ENCODE measurements at regions not wholly inside any gene's neighbourhood (a gene's known extent, or its start where the extent isn't known, plus 50 kb on each side); places are given as distances from the start of the nearest gene placed in this dataset.

DNA sequence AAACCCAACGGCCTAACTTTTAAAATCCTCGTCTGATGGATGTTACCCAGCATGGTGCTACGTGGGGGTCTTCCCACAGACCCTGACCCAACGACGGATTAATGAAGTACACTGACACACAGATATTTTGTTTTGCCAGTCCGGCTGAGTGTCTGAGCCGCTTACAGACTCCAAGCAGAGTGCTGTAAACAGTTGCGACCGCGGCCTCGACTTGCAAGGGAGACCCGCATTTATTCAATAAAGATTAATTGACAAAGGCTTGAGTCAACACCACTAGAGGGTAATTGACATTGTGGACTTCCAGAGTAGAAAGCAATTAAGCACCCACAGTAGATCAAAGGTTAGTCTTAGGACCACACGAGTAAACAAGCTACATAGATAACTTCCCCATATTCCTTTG is 1042.4 kb downstream of the AACS start:
- H3K4me1 ChIP-seq (ENCODE audit: insufficient read depth, low read length), result no peaks in the 10 kb centered on the region
- Mint-ChIP-seq H3K4me1 (peaks cover 20 to 27% of the 10 kb centered on the region in 2 experiments), H3K9me3 (peaks cover 6 to 8% of the 10 kb centered on the region in 2 experiments), H3K4me3 (no peak overlapping the region; a peak in 1 of 5 replicates), H3K27ac (peak overlapping the region in 1 of 3 experiments; percentile 55; a peak in 3 of 7 replicates), H3K27me3 (ENCODE audit: low read depth) (peaks cover 27% of the 10 kb centered on the region), H3K36me3 (ENCODE audit: insufficient read depth in 1 of 3, low read depth in 3 of 3) (0 out of 7 replicates have a peak, but pooled peaks cover 0 to 4% (median 0%) of the 10 kb centered on the region in 3 experiments)
- DNase-seq, result no peak
- no peaks in the 10 kb centered on the region for H3K79me2 ChIP-seq (ENCODE audit: insufficient read depth, low read length)
- no peak overlapping the region for H2AK5ac ChIP-seq (ENCODE audit: insufficient read length, low read length)
- no peaks in the 10 kb centered on the region for H3K23me2 ChIP-seq (ENCODE audit: insufficient read length, low read depth, low read length, poor library complexity, severe bottlenecking)
- no peak overlapping the region for H2AFZ ChIP-seq (ENCODE audit: low read length)
- no peak overlapping the region for H2BK5ac ChIP-seq (ENCODE audit: insufficient read length, low read length)
- no peaks in the 10 kb centered on the region for H3K9me3 ChIP-seq (ENCODE audit: control insufficient read depth, low read depth, low read length)
- H3K27me3 ChIP-seq (ENCODE audit: insufficient read depth, low read length), result no peaks in the 10 kb centered on the region; the same call in 1 of the 2 replicates
- H3K4me2 ChIP-seq (ENCODE audit: insufficient read depth, insufficient read length, low read length), result no peak overlapping the region
- no peak overlapping the region for H4K8ac ChIP-seq (replicated peaks; ENCODE audit: insufficient read length, low read depth, low read length)
- H2BK120ac ChIP-seq (ENCODE audit: low read depth, low read length, poor library complexity, severe bottlenecking), result no peak overlapping the region
- H3K79me1 ChIP-seq (ENCODE audit: insufficient read depth, low read depth, low read length, poor library complexity, severe bottlenecking), result no peaks in the 10 kb centered on the region
- H3K27ac ChIP-seq (ENCODE audit: insufficient read length, low read depth, low read length), result no peak overlapping the region
- no peak overlapping the region for H3T11ph ChIP-seq (ENCODE audit: low read length)
- TF ChIP-seq CTCF (conservative IDR thresholded peaks at IDR 0.05), result no peak
- no peak overlapping the region for H3K4ac ChIP-seq (ENCODE audit: low read depth, low read length)
- no peak overlapping the region for H3K56ac ChIP-seq (ENCODE audit: insufficient read length, low read depth, low read length)
- H3K18ac ChIP-seq (ENCODE audit: insufficient read length, low read depth, low read length), result no peak overlapping the region
- H4K20me1 ChIP-seq (ENCODE audit: control insufficient read depth, insufficient read depth, insufficient read length), result no peaks in the 10 kb centered on the region
- H3K9ac ChIP-seq (ENCODE audit: extremely low read depth, insufficient read length, low read length), result no peak overlapping the region
- H4K91ac ChIP-seq (ENCODE audit: insufficient read length, low read depth, low read length), result no peak overlapping the region
- H4K5ac ChIP-seq (ENCODE audit: insufficient read length, low read depth, low read length), result no peak overlapping the region
- no peak overlapping the region for H2BK12ac ChIP-seq (ENCODE audit: insufficient read length, low read depth, low read length)
- no CpG with 5 or more reads among the region's 13 CpGs for WGBS (ENCODE audit: extremely low coverage, insufficient read length, low lambda C conversion rate)
- H2BK20ac ChIP-seq (ENCODE audit: low read depth, low read length, poor library complexity, severe bottlenecking), result no peak overlapping the region
- no peak overlapping the region for H2BK15ac ChIP-seq (ENCODE audit: low read depth, low read length)
- no peak overlapping the region for H3K23ac ChIP-seq (ENCODE audit: insufficient read length, low read depth, low read length)
- H3K14ac ChIP-seq (ENCODE audit: insufficient read depth, low read length), result no peak overlapping the region

Measured in H9 (cell line).